ENCODE measurements at regions not wholly inside any gene's neighbourhood (a gene's known extent, or its start where the extent isn't known, plus 50 kb on each side); places are given as distances from the start of the nearest gene placed in this dataset.

- H2BK12ac ChIP-seq (ENCODE audit: low read length), result no peak overlapping the region
- no peak overlapping the region for H2AFZ ChIP-seq (ENCODE audit: insufficient read depth, low read length, poor library complexity)
- no peaks in the 10 kb centered on the region for H3K79me1 ChIP-seq (ENCODE audit: low read length)
- H2BK120ac ChIP-seq (ENCODE audit: insufficient read depth, low read length, poor library complexity), result no peak overlapping the region
- H3K23ac ChIP-seq (ENCODE audit: low read length), result no peak overlapping the region
- no peaks in the 10 kb centered on the region for H3K27me3 ChIP-seq (ENCODE audit: insufficient read depth, low read length)
- H3K27ac ChIP-seq (ENCODE audit: low read depth, low read length), result no peak overlapping the region
- no peaks in the 10 kb centered on the region for H3K79me2 ChIP-seq (ENCODE audit: control insufficient read depth, insufficient read depth, low read length, poor library complexity)
- no peak overlapping the region for H3K4me3 ChIP-seq (ENCODE audit: low read depth, low read length)
- no peak overlapping the region for H3K4me2 ChIP-seq (ENCODE audit: low read length)
- no peak overlapping the region for H4K8ac ChIP-seq (ENCODE audit: low read depth, low read length)
- H2AK5ac ChIP-seq (ENCODE audit: low read length), result no peak overlapping the region
- no peaks in the 10 kb centered on the region for H3K4me1 ChIP-seq (ENCODE audit: control insufficient read depth in 1 of 2, insufficient read depth in 2 of 2, low read length in 2 of 2)
- H2BK5ac ChIP-seq (ENCODE audit: low read depth, low read length, poor library complexity), result no peak overlapping the region
- no peak for DNase-seq
- no peak overlapping the region for H3K14ac ChIP-seq (ENCODE audit: low read length)
- no peak overlapping the region for H3K4ac ChIP-seq (ENCODE audit: low read depth, low read length)
- WGBS (ENCODE audit: extremely low coverage, insufficient coverage, insufficient read length), result no CpG with 5 or more reads among the region's 1 CpG
- H3K18ac ChIP-seq (ENCODE audit: low read length), result no peak overlapping the region
- H4K12ac ChIP-seq (ENCODE audit: low read depth, low read length), result no peak overlapping the region
- no peak overlapping the region for H3K9ac ChIP-seq (ENCODE audit: low read length)
- H3K9me3 ChIP-seq (ENCODE audit: insufficient read depth, low read depth, low read length), result no peaks in the 10 kb centered on the region
- H3K36me3 ChIP-seq (ENCODE audit: control insufficient read depth in 1 of 2, insufficient read depth in 2 of 2, low read length in 2 of 2), result no peaks in the 10 kb centered on the region
- H4K91ac ChIP-seq (ENCODE audit: low read depth, low read length), result no peak overlapping the region
Measured at GRCh38 chr5:17785774-17786173, 151.5 kb downstream of the TAF11L14 start.

GRCh38 chr5:17788351-17788750 lies 154.1 kb downstream of the TAF11L14 start:
- H3K9ac ChIP-seq (ENCODE audit: low read length), result no peak overlapping the region
- no peaks in the 10 kb centered on the region for H3K36me3 ChIP-seq (ENCODE audit: control insufficient read depth in 1 of 2, insufficient read depth in 2 of 2, low read length in 2 of 2)
- no peak overlapping the region for H3K18ac ChIP-seq (ENCODE audit: low read length)
- H2BK120ac ChIP-seq (ENCODE audit: insufficient read depth, low read length, poor library complexity), result no peak overlapping the region
- no peak overlapping the region for H3K23ac ChIP-seq (ENCODE audit: low read length)
- H3K9me3 ChIP-seq (ENCODE audit: insufficient read depth, low read depth, low read length), result no peaks in the 10 kb centered on the region
- H4K8ac ChIP-seq (ENCODE audit: low read depth, low read length), result no peak overlapping the region
- H3K27ac ChIP-seq (ENCODE audit: low read depth, low read length), result no peak overlapping the region
- no peaks in the 10 kb centered on the region for H3K27me3 ChIP-seq (ENCODE audit: insufficient read depth, low read length)
- no peak for DNase-seq
- H3K4ac ChIP-seq (ENCODE audit: low read depth, low read length), result no peak overlapping the region
- no peaks in the 10 kb centered on the region for H3K4me1 ChIP-seq (ENCODE audit: control insufficient read depth in 1 of 2, insufficient read depth in 2 of 2, low read length in 2 of 2)
- H3K4me2 ChIP-seq (ENCODE audit: low read length), result no peak overlapping the region
- H3K14ac ChIP-seq (ENCODE audit: low read length), result no peak overlapping the region
- H2BK12ac ChIP-seq (ENCODE audit: low read length), result no peak overlapping the region
- no peak overlapping the region for H2AFZ ChIP-seq (ENCODE audit: insufficient read depth, low read length, poor library complexity)
- no peaks in the 10 kb centered on the region for H3K79me1 ChIP-seq (ENCODE audit: low read length)
- H2AK5ac ChIP-seq (ENCODE audit: low read length), result no peak overlapping the region
- H2BK5ac ChIP-seq (ENCODE audit: low read depth, low read length, poor library complexity), result no peak overlapping the region
- H3K79me2 ChIP-seq (ENCODE audit: control insufficient read depth, insufficient read depth, low read length, poor library complexity), result no peaks in the 10 kb centered on the region
- no peak overlapping the region for H4K12ac ChIP-seq (ENCODE audit: low read depth, low read length)
- H4K91ac ChIP-seq (ENCODE audit: low read depth, low read length), result no peak overlapping the region
- no peak overlapping the region for H3K4me3 ChIP-seq (ENCODE audit: low read depth, low read length)

DNA sequence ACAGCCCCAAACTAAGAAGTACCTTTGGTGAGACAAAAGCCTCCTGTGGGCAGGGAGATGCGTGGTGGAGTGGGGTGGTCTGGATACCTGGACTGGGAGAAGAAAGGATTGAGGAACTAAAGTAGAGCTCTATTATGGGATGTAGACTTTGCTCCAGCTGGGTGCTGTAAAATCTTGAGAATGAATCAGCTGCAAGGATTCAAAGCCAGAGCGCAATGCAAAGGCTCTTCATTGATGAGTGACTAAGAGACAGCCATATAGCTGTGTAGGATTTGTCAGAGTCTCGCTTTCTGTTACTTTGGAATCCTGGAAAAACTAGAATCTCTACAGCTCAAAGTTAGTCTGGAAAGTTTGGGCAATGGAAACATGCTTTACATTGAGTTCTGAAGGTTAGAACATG lies 159.9 kb downstream of the TAF11L14 start:
- H3K14ac ChIP-seq (ENCODE audit: low read length), result no peak overlapping the region
- H4K91ac ChIP-seq (ENCODE audit: low read depth, low read length), result no peak overlapping the region
- H3K4me2 ChIP-seq (ENCODE audit: low read length), result no peak overlapping the region
- H4K8ac ChIP-seq (ENCODE audit: low read depth, low read length), result no peak overlapping the region
- no peaks in the 10 kb centered on the region for H3K9me3 ChIP-seq (ENCODE audit: insufficient read depth, low read depth, low read length)
- H3K4me1 ChIP-seq (ENCODE audit: control insufficient read depth in 1 of 2, insufficient read depth in 2 of 2, low read length in 2 of 2), result no peaks in the 10 kb centered on the region
- H2AK5ac ChIP-seq (ENCODE audit: low read length), result no peak overlapping the region
- no peak overlapping the region for H3K9ac ChIP-seq (ENCODE audit: low read length)
- no peak overlapping the region for H3K23ac ChIP-seq (ENCODE audit: low read length)
- no peaks in the 10 kb centered on the region for H3K79me1 ChIP-seq (ENCODE audit: low read length)
- H3K79me2 ChIP-seq (ENCODE audit: control insufficient read depth, insufficient read depth, low read length, poor library complexity), result no peaks in the 10 kb centered on the region
- DNase-seq, result no peak
- H3K18ac ChIP-seq (ENCODE audit: low read length), result no peak overlapping the region
- no peak overlapping the region for H2BK5ac ChIP-seq (ENCODE audit: low read depth, low read length, poor library complexity)
- H3K4me3 ChIP-seq (ENCODE audit: low read depth, low read length), result no peak overlapping the region
- H3K27me3 ChIP-seq (ENCODE audit: insufficient read depth, low read length), result no peaks in the 10 kb centered on the region
- no peak overlapping the region for H2BK12ac ChIP-seq (ENCODE audit: low read length)
- H3K36me3 ChIP-seq (ENCODE audit: control insufficient read depth in 1 of 2, insufficient read depth in 2 of 2, low read length in 2 of 2), result no peaks in the 10 kb centered on the region
- WGBS (ENCODE audit: extremely low coverage, insufficient coverage, insufficient read length), result no CpG with 5 or more reads among the region's 3 CpGs
- no peak overlapping the region for H3K4ac ChIP-seq (ENCODE audit: low read depth, low read length)
- no peak overlapping the region for H2AFZ ChIP-seq (ENCODE audit: insufficient read depth, low read length, poor library complexity)
- no peak overlapping the region for H4K12ac ChIP-seq (ENCODE audit: low read depth, low read length)
- no peak overlapping the region for H3K27ac ChIP-seq (ENCODE audit: low read depth, low read length)
- H2BK120ac ChIP-seq (ENCODE audit: insufficient read depth, low read length, poor library complexity), result no peak overlapping the region

DNA sequence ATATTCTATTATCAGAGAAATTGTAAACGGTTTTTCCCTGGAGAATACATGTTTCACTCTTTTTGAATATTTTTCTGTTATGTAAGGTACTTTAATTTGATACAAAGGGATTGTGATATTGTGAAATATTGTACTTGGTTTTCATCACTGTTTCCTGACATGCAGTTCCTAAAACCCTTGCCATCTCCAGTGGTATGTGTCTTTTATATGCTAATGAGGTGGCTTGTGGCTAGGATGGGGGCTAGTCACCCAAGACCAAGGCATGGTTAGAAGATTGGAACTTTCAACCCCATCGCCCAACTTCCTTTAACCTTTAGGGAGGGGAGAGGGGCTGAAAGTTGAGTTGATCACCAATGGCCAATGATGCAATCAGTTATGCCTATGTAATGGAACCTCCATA lies 160.6 kb downstream of the TAF11L14 start:
- WGBS (ENCODE audit: extremely low coverage, insufficient coverage, insufficient read length), result no CpG with 5 or more reads among the region's 2 CpGs
- Histone ChIP-seq H3K4me2 (ENCODE audit: low read length) (no peak overlapping the region), H3K14ac (ENCODE audit: low read length) (no peak overlapping the region), H3K9me3 (ENCODE audit: insufficient read depth, low read depth, low read length) (no peaks in the 10 kb centered on the region), H2BK5ac (ENCODE audit: low read depth, low read length, poor library complexity) (no peak overlapping the region), H3K79me1 (ENCODE audit: low read length) (no peaks in the 10 kb centered on the region), H2BK120ac (ENCODE audit: insufficient read depth, low read length, poor library complexity) (no peak overlapping the region), H3K4me1 (ENCODE audit: control insufficient read depth in 1 of 2, insufficient read depth in 2 of 2, low read length in 2 of 2) (no peaks in the 10 kb centered on the region), H3K27ac (ENCODE audit: low read depth, low read length) (no peak overlapping the region), H3K18ac (ENCODE audit: low read length) (no peak overlapping the region), H3K36me3 (ENCODE audit: control insufficient read depth in 1 of 2, insufficient read depth in 2 of 2, low read length in 2 of 2) (no peaks in the 10 kb centered on the region), H4K8ac (ENCODE audit: low read depth, low read length) (no peak overlapping the region), H2BK12ac (ENCODE audit: low read length) (no peak overlapping the region), H3K79me2 (ENCODE audit: control insufficient read depth, insufficient read depth, low read length, poor library complexity) (no peaks in the 10 kb centered on the region), H4K12ac (ENCODE audit: low read depth, low read length) (no peak overlapping the region), H2AK5ac (ENCODE audit: low read length) (no peak overlapping the region), H3K23ac (ENCODE audit: low read length) (no peak overlapping the region), H3K4me3 (ENCODE audit: low read depth, low read length) (no peak overlapping the region), H3K27me3 (ENCODE audit: insufficient read depth, low read length) (no peaks in the 10 kb centered on the region), H2AFZ (ENCODE audit: insufficient read depth, low read length, poor library complexity) (no peak overlapping the region), H3K9ac (ENCODE audit: low read length) (no peak overlapping the region), H4K91ac (ENCODE audit: low read depth, low read length) (no peak overlapping the region), H3K4ac (ENCODE audit: low read depth, low read length) (no peak overlapping the region)
- no peak for DNase-seq

DNA sequence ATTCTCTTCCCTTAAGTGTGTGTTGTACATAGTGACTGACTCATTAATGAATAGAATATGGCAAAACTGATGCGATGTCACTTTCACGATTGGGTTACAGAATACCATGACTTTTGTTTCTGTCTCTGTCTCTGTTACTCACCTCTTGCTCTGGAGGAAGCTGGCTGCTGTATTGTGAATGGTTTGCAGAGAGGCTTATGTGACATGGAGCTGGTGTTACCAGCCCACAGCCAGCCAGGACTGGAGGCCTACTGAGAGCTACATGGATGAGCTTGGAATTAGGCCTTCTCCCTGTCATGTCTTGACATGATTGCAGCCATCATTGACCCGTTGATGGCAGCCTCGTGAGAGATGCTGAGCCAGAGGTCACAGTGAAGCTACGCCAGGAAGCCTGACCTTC lies 161.9 kb downstream of the TAF11L14 start:
- H3K27me3 ChIP-seq (ENCODE audit: insufficient read depth, low read length), result no peaks in the 10 kb centered on the region
- H3K36me3 ChIP-seq (ENCODE audit: control insufficient read depth in 1 of 2, insufficient read depth in 2 of 2, low read length in 2 of 2), result no peaks in the 10 kb centered on the region
- H3K23ac ChIP-seq (ENCODE audit: low read length), result no peak overlapping the region
- no peak overlapping the region for H2BK120ac ChIP-seq (ENCODE audit: insufficient read depth, low read length, poor library complexity)
- DNase-seq, result no peak
- H3K79me1 ChIP-seq (ENCODE audit: low read length), result no peaks in the 10 kb centered on the region
- no peak overlapping the region for H3K4ac ChIP-seq (ENCODE audit: low read depth, low read length)
- H3K4me2 ChIP-seq (ENCODE audit: low read length), result no peak overlapping the region
- no CpG with 5 or more reads among the region's 5 CpGs for WGBS (ENCODE audit: extremely low coverage, insufficient coverage, insufficient read length)
- no peak overlapping the region for H2BK5ac ChIP-seq (ENCODE audit: low read depth, low read length, poor library complexity)
- H4K8ac ChIP-seq (ENCODE audit: low read depth, low read length), result no peak overlapping the region
- no peak overlapping the region for H2AFZ ChIP-seq (ENCODE audit: insufficient read depth, low read length, poor library complexity)
- no peak overlapping the region for H3K18ac ChIP-seq (ENCODE audit: low read length)
- no peak overlapping the region for H3K9ac ChIP-seq (ENCODE audit: low read length)
- no peaks in the 10 kb centered on the region for H3K4me1 ChIP-seq (ENCODE audit: control insufficient read depth in 1 of 2, insufficient read depth in 2 of 2, low read length in 2 of 2)
- H2BK12ac ChIP-seq (ENCODE audit: low read length), result no peak overlapping the region
- no peak overlapping the region for H3K4me3 ChIP-seq (ENCODE audit: low read depth, low read length)
- H4K12ac ChIP-seq (ENCODE audit: low read depth, low read length), result no peak overlapping the region
- H3K9me3 ChIP-seq (ENCODE audit: insufficient read depth, low read depth, low read length), result no peaks in the 10 kb centered on the region
- H4K91ac ChIP-seq (ENCODE audit: low read depth, low read length), result no peak overlapping the region
- no peaks in the 10 kb centered on the region for H3K79me2 ChIP-seq (ENCODE audit: control insufficient read depth, insufficient read depth, low read length, poor library complexity)
- no peak overlapping the region for H2AK5ac ChIP-seq (ENCODE audit: low read length)
- H3K27ac ChIP-seq (ENCODE audit: low read depth, low read length), result no peak overlapping the region
- H3K14ac ChIP-seq (ENCODE audit: low read length), result no peak overlapping the region

Data from trophoblast cell (in vitro differentiated cells and primary cell).